Nephron progenitor cell (in vitro differentiated cells): ENCODE measurements at regions not wholly inside any gene's neighbourhood (a gene's known extent, or its start where the extent isn't known, plus 50 kb on each side); places are given as distances from the start of the nearest gene placed in this dataset.

ENCODE experiments used
- DNase-seq: peaks from one replicate; pipeline ENCODE4 v3.0.0; 2021
- H3K27ac Mint-ChIP-seq: 2 replicates; pipeline ENCODE4 v1.8.0; 2021; ENCODE audit warnings: mild to moderate bottlenecking, moderate library complexity, mixed read lengths
- H3K27me3 Mint-ChIP-seq: 2 replicates; pipeline ENCODE4 v1.8.0; 2021; ENCODE audit warnings: mild to moderate bottlenecking, low read depth, mixed read lengths; ENCODE audit not compliant: poor library complexity
- H3K36me3 Mint-ChIP-seq: 2 replicates; pipeline ENCODE4 v1.8.0; 2021; ENCODE audit warnings: low read depth, mixed read lengths
- H3K4me1 Mint-ChIP-seq: 2 replicates; pipeline ENCODE4 v1.8.0; 2021; ENCODE audit warnings: mixed read lengths
- H3K4me3 Mint-ChIP-seq: 2 replicates; pipeline ENCODE4 v1.8.0; 2021; ENCODE audit warnings: mild to moderate bottlenecking, moderate library complexity, mixed read lengths
- H3K9me3 Mint-ChIP-seq: 2 replicates; pipeline ENCODE4 v1.8.0; 2021; ENCODE audit warnings: mild to moderate bottlenecking, moderate library complexity, mixed read lengths
- CTCF ChIP-seq: fragments of 200-600 bp; sonication (generic); IDR thresholded peaks from 2 replicates; pipeline ENCODE4 v1.5.0; 2021; ENCODE audit warnings: antibody characterized with exemption

- no peaks in the 10 kb centered on the region for H3K36me3 Mint-ChIP-seq
- no peak overlapping the region for H3K27ac Mint-ChIP-seq
- H3K9me3 Mint-ChIP-seq: no peaks in the 10 kb centered on the region
- TF ChIP-seq CTCF: no peak
- DNase-seq: no peak
- no peak overlapping the region for H3K4me3 Mint-ChIP-seq
- peaks cover 32% of the 10 kb centered on the region for H3K4me1 Mint-ChIP-seq
- H3K27me3 Mint-ChIP-seq: peaks cover 5% of the 10 kb centered on the region
These were observed 387.8 kb upstream of the WWC1 start for GRCh38 chr5:167903659-167904058.

- H3K9me3 Mint-ChIP-seq: no peaks in the 10 kb centered on the region
- H3K27ac Mint-ChIP-seq: no peak overlapping the region
- no peak for TF ChIP-seq CTCF
- no peak for DNase-seq
- H3K4me1 Mint-ChIP-seq: peaks cover 10% of the 10 kb centered on the region
- no peaks in the 10 kb centered on the region for H3K36me3 Mint-ChIP-seq
- no peak overlapping the region for H3K4me3 Mint-ChIP-seq
- H3K27me3 Mint-ChIP-seq: peaks cover 5% of the 10 kb centered on the region
These were observed 385.3 kb upstream of the WWC1 start for GRCh38 chr5:167905919-167906853.

GRCh38 chr5:167908606-167909005 is 382.8 kb upstream of the WWC1 start:
- Mint-ChIP-seq H3K4me3 (no peak overlapping the region), H3K4me1 (no peaks in the 10 kb centered on the region), H3K9me3 (peaks cover 10% of the 10 kb centered on the region), H3K27ac (no peak overlapping the region), H3K36me3 (no peaks in the 10 kb centered on the region), H3K27me3 (peaks cover 5% of the 10 kb centered on the region)
- no peak for DNase-seq
- no peak for TF ChIP-seq CTCF

- no peak overlapping the region for H3K4me3 Mint-ChIP-seq
- peaks cover 29% of the 10 kb centered on the region for H3K4me1 Mint-ChIP-seq
- peaks cover 13% of the 10 kb centered on the region for H3K36me3 Mint-ChIP-seq
- H3K27ac Mint-ChIP-seq: no peak overlapping the region
- peaks cover 24% of the 10 kb centered on the region for H3K9me3 Mint-ChIP-seq
- DNase-seq: no peak
- H3K27me3 Mint-ChIP-seq: no peaks in the 10 kb centered on the region
- no peak for TF ChIP-seq CTCF
These were observed 378.3 kb upstream of the WWC1 start for GRCh38 chr5:167912941-167913665.

GRCh38 chr5:167915237-167915636 is 376.2 kb upstream of the WWC1 start:
- H3K36me3 Mint-ChIP-seq: peaks cover 13% of the 10 kb centered on the region
- TF ChIP-seq CTCF: no peak
- no peak overlapping the region for H3K4me3 Mint-ChIP-seq
- peaks cover 49% of the 10 kb centered on the region for H3K4me1 Mint-ChIP-seq
- no peak for DNase-seq
- peaks cover 24% of the 10 kb centered on the region for H3K9me3 Mint-ChIP-seq
- H3K27me3 Mint-ChIP-seq: no peaks in the 10 kb centered on the region
- no peak overlapping the region for H3K27ac Mint-ChIP-seq
